Lower lobe of right lung (tissue), 2 donors: ENCODE measurements at regions not wholly inside any gene's neighbourhood (a gene's known extent, or its start where the extent isn't known, plus 50 kb on each side); places are given as distances from the start of the nearest gene placed in this dataset.

ENCODE experiments used
- ATAC-seq, 2 donors: fragments of 200-7000 bp; cut with Tn5 transposase; one replicate each; pipeline ENCODE4 v1.9.1; 2020 to 2022; ENCODE audit warnings: mild to moderate bottlenecking in 2 of 2, moderate library complexity in 2 of 2
- DNase-seq: peaks from one replicate; pipeline ENCODE4 v3.0.0-alpha.2; 2020
- H3K27ac ChIP-seq: fragments of 200-600 bp; one replicate; pipeline ENCODE4 v1.8.0; 2022
- H3K27me3 ChIP-seq: fragments of 200-600 bp; one replicate; pipeline ENCODE4 v1.8.0; 2022; ENCODE audit warnings: low read depth
- H3K36me3 ChIP-seq: fragments of 200-600 bp; one replicate; pipeline ENCODE4 v1.8.0; 2022; ENCODE audit warnings: mild to moderate bottlenecking
- H3K4me1 ChIP-seq: fragments of 200-600 bp; one replicate; pipeline ENCODE4 v1.8.0; 2022
- H3K4me3 ChIP-seq: fragments of 200-600 bp; one replicate; pipeline ENCODE4 v1.8.0; 2022; ENCODE audit warnings: mild to moderate bottlenecking
- H3K9me3 ChIP-seq: fragments of 200-600 bp; one replicate; pipeline ENCODE4 v1.8.0; 2022
- intact Hi-C: fragments of 100-400 bp; cut with DNase I; formaldehyde crosslinking; loops from one replicate; pipeline ENCODE4 v1.11.0; 2022
- TF ChIP-seq, protein P1 (sequence below): fragments of 200-600 bp; IDR thresholded peaks from one replicate; pipeline ENCODE4 v1.8.0; 2022; ENCODE audit warnings: antibody characterized with exemption, mild to moderate bottlenecking
- donor health status: DM: no; HTN: yes; CAD: no; lungs with severe emphysema.

DNA sequence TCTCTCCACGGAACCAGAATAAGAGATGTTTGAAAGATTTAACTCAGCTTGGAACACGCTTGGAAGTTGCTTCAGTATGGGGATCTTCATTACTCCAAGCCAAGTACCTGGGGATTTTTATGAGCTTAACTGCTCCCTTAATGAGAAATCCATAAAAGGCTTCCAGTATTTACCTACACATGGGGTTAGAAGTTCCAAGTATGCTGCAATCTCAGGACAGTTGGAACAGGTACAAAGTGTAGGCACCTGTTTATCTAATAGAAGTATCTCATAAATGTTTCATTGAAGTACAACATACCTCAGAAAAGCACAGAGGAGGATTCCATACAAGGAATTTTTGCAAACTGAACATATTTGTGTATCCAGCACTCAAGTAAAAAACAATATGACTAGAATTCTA lies 161.6 kb upstream of the PIRT start:
- Histone ChIP-seq H3K4me1 (no peaks in the 10 kb centered on the region), H3K4me3 (no peak overlapping the region), H3K27me3 (peaks cover 10% of the 10 kb centered on the region), H3K9me3 (no peaks in the 10 kb centered on the region), H3K36me3 (no peaks in the 10 kb centered on the region), H3K27ac (no peak overlapping the region)
- ATAC-seq: no peak
- intact Hi-C loops: no loop called here
- TF ChIP-seq, protein P1, sequence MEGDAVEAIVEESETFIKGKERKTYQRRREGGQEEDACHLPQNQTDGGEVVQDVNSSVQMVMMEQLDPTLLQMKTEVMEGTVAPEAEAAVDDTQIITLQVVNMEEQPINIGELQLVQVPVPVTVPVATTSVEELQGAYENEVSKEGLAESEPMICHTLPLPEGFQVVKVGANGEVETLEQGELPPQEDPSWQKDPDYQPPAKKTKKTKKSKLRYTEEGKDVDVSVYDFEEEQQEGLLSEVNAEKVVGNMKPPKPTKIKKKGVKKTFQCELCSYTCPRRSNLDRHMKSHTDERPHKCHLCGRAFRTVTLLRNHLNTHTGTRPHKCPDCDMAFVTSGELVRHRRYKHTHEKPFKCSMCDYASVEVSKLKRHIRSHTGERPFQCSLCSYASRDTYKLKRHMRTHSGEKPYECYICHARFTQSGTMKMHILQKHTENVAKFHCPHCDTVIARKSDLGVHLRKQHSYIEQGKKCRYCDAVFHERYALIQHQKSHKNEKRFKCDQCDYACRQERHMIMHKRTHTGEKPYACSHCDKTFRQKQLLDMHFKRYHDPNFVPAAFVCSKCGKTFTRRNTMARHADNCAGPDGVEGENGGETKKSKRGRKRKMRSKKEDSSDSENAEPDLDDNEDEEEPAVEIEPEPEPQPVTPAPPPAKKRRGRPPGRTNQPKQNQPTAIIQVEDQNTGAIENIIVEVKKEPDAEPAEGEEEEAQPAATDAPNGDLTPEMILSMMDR: no peak
- DNase-seq: no peak

- ATAC-seq (no peak), DNase-seq (no peak)
- TF ChIP-seq, protein P1: no peak
Measured at GRCh38 chr17:10993126-10993525, 155.2 kb upstream of the PIRT start.

DNA sequence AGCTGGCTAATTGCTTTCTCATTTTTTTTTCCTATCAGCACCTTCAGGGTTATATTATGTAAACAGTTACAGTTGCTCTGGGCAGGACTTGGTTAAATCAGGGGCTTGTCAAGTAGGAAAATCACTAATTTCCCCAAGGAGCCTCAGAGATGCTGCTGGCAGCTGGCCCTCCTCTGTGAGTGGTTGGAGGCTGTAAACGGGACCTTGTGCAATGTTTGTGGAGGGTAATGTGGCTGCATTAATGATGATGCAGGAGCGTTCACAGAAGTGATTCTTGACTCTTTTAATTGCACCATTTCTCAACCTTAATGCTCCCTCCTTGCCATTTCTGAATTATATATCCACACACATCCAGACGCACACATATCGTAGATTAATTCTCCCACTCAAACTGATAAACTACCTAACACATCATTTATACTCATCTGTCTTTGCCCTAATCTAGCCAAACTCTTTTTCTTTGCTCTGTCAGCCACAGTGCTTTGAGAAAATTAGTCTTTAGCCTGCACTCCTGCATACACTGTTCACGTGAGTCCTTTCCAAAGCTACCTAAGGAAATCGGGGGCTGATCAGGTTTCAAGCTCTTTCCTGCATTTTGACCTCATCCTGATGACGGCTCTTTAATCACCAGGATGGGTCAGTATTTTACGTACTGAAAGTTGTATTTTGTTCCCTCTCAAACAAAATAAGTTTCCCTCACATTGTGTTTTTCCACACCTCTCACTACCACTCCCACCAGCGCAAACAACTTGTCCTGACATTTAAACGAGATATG lies 154.4 kb upstream of the PIRT start:
- Histone ChIP-seq H3K4me3 (no peak overlapping the region), H3K9me3 (no peaks in the 10 kb centered on the region), H3K4me1 (no peaks in the 10 kb centered on the region), H3K27me3 (peaks cover 10% of the 10 kb centered on the region), H3K27ac (no peak overlapping the region), H3K36me3 (no peaks in the 10 kb centered on the region)
- TF ChIP-seq, protein P1: no peak
- DNase-seq: no peak
- no peak for ATAC-seq
- intact Hi-C loops: no loop called here

More at GRCh38 chr17:10993126-10993525, 155.2 kb upstream of the PIRT start:
- Histone ChIP-seq H3K27me3 (peaks cover 10% of the 10 kb centered on the region), H3K9me3 (no peaks in the 10 kb centered on the region), H3K4me1 (no peaks in the 10 kb centered on the region), H3K36me3 (no peaks in the 10 kb centered on the region), H3K27ac (no peak overlapping the region), H3K4me3 (no peak overlapping the region)
- intact Hi-C loops: no loop called here

GRCh38 chr17:10987786-10988185 lies 149.9 kb upstream of the PIRT start:
- Histone ChIP-seq H3K36me3 (no peaks in the 10 kb centered on the region), H3K27me3 (no peaks in the 10 kb centered on the region), H3K9me3 (no peaks in the 10 kb centered on the region), H3K4me1 (no peaks in the 10 kb centered on the region), H3K27ac (no peak overlapping the region), H3K4me3 (no peak overlapping the region)
- DNase-seq: no peak
- TF ChIP-seq, protein P1: no peak
- ATAC-seq: no peak
- intact Hi-C loops: no loop called here

DNA sequence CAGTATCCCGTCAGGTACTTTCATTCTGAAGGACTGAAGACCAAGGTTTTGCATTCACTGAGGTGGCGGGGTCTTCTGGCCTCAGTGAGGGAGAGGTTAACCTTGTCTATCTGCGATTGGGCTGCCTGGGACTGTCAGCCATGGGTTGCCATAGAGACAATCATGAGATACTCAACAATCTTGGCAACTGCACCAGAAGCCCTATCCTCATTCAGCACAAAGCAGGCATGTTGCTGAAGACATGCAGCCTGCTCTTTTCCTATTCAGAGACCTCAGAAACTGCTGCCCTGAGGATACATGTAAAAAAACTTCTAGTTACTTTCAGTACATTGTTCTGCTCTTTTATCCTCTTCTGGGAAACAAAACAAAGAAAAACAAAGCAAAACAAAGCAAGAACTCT lies 146.3 kb upstream of the PIRT start:
- intact Hi-C loops: no loop called here
- TF ChIP-seq, protein P1: no peak

More for the DNA sequence above, 146.3 kb upstream of the PIRT start:
- no peaks in the 10 kb centered on the region for H3K27me3 ChIP-seq
- H3K9me3 ChIP-seq: no peaks in the 10 kb centered on the region
- no peaks in the 10 kb centered on the region for H3K4me1 ChIP-seq
- H3K4me3 ChIP-seq: no peak overlapping the region
- H3K36me3 ChIP-seq: no peaks in the 10 kb centered on the region
- DNase-seq (no peak), ATAC-seq (no peak)
- H3K27ac ChIP-seq: no peak overlapping the region
